ENCODE measurements at regions not wholly inside any gene's neighbourhood (a gene's known extent, or its start where the extent isn't known, plus 50 kb on each side); places are given as distances from the start of the nearest gene placed in this dataset.

GRCh38 chr13:110006304-110006703, 219.9 kb upstream of the IRS2 start (continued):
- TF ChIP-seq, protein P1, sequence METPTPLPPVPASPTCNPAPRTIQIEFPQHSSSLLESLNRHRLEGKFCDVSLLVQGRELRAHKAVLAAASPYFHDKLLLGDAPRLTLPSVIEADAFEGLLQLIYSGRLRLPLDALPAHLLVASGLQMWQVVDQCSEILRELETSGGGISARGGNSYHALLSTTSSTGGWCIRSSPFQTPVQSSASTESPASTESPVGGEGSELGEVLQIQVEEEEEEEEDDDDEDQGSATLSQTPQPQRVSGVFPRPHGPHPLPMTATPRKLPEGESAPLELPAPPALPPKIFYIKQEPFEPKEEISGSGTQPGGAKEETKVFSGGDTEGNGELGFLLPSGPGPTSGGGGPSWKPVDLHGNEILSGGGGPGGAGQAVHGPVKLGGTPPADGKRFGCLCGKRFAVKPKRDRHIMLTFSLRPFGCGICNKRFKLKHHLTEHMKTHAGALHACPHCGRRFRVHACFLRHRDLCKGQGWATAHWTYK (CRISPR knock-in tag; IDR thresholded peaks at IDR 0.05), result no peak
- TF ChIP-seq TCF7L2 (IDR thresholded peaks at IDR 0.05; ENCODE audit: low read depth, low read length) (no peak), DPF2 (IDR thresholded peaks at IDR 0.05) (no peak)

GRCh38 chr13:110005563-110005962, 219.2 kb upstream of the IRS2 start:
- POLR2A ChIA-PET, result no interaction called here
- no peak overlapping the region for H3K27ac ChIP-seq (ENCODE audit: extremely low read depth, low read depth, low read length)
- no peak overlapping the region for H3K4me2 ChIP-seq (ENCODE audit: insufficient read depth, low read length)
- CTCF ChIA-PET (ENCODE audit: low intra/inter-chr PET ratio), result no interaction called here
- intact Hi-C loops (cut with micrococcal nuclease) (no loop called here), in situ Hi-C loops (cut with MboI) (no loop called here)
- 0% methylated on average over 2 of the region's 2 CpGs for WGBS (ENCODE audit: insufficient coverage, low coverage, missing lambda C conversion rate)
- no peaks in the 10 kb centered on the region for H3K36me3 ChIP-seq (ENCODE audit: control insufficient read depth, insufficient read depth, low read length)
- BruUV-seq (replicated peaks), result no TSS peak
- H3K4me3 ChIP-seq, result no peak overlapping the region
- ATAC-seq, result no peak
- H3K9ac ChIP-seq (ENCODE audit: insufficient read depth in 1 of 2, low read depth in 2 of 2, low read length in 2 of 2), result no peak overlapping the region
- H3K9me3 ChIP-seq (replicated peaks; ENCODE audit: control insufficient read depth, insufficient read depth, low read depth, low read length), result no peaks in the 10 kb centered on the region
- H3K79me2 ChIP-seq (ENCODE audit: control insufficient read depth, insufficient read depth, low read length), result no peaks in the 10 kb centered on the region
- no peak for DNase-seq (ENCODE audit: extremely low read depth in 1 of 4, low spot score in 3 of 4)
- peaks cover 3 to 4% of the 10 kb centered on the region in 2 experiments; a peak in 4 of 5 replicates for H3K27me3 ChIP-seq (ENCODE audit: control insufficient read depth in 2 of 2, insufficient read depth in 2 of 2, low read length in 2 of 2)
- H3K4me1 ChIP-seq (replicated peaks in 1 of 2; ENCODE audit: control insufficient read depth in 2 of 2, insufficient read depth in 2 of 2, low read length in 2 of 2), result no peaks in the 10 kb centered on the region
- H2AFZ ChIP-seq (ENCODE audit: low read depth, low read length), result no peak overlapping the region
- H3K9me1 ChIP-seq (ENCODE audit: control insufficient read depth, insufficient read depth, low read length), result no peaks in the 10 kb centered on the region
- no peak for FAIRE-seq
- H4K20me1 ChIP-seq (replicated peaks; ENCODE audit: control insufficient read depth, insufficient read depth, low read length), result no peaks in the 10 kb centered on the region
- TF ChIP-seq MAFK (IDR thresholded peaks at IDR 0.05; ENCODE audit: low read length), result no peak
- no peak for TF ChIP-seq BMI1 (IDR thresholded peaks at IDR 0.05; ENCODE audit: low read length)
- TF ChIP-seq POLR2G (IDR thresholded peaks at IDR 0.05; ENCODE audit: low read depth, low read length), result no peak
- TF ChIP-seq ZFP36 (IDR thresholded peaks at IDR 0.05; ENCODE audit: low read depth, low read length, partially characterized antibody), result no peak
- no peak for TF ChIP-seq BRCA1 (IDR thresholded peaks at IDR 0.05)
- no peak for TF ChIP-seq BRCA1 (CRISPR knock-in tag; IDR thresholded peaks at IDR 0.05)
- no peak for TF ChIP-seq NR3C1 (CRISPR knock-in tag; IDR thresholded peaks at IDR 0.05)
- TF ChIP-seq NFE2L1 (tag; IDR thresholded peaks at IDR 0.05; ENCODE audit: borderline replicate concordance, low read depth), result no peak
- TF ChIP-seq RERE (CRISPR knock-in tag; IDR thresholded peaks at IDR 0.05; ENCODE audit: borderline replicate concordance), result no peak
- no peak for TF ChIP-seq SIN3A (IDR thresholded peaks at IDR 0.05; ENCODE audit: borderline replicate concordance in 2 of 2, control insufficient read depth in 1 of 2, low read depth in 2 of 2, low read length in 2 of 2)
